NCI-H1436 treated with DMSO at 0.1 percent for 48 hours (cell line): ENCODE measurements at regions not wholly inside any gene's neighbourhood (a gene's known extent, or its start where the extent isn't known, plus 50 kb on each side); places are given as distances from the start of the nearest gene placed in this dataset.

Source experiments
- DNase-seq: peaks from one replicate; lab custom pipeline; 2025; lab: John Stamatoyannopoulos, UW

DNA sequence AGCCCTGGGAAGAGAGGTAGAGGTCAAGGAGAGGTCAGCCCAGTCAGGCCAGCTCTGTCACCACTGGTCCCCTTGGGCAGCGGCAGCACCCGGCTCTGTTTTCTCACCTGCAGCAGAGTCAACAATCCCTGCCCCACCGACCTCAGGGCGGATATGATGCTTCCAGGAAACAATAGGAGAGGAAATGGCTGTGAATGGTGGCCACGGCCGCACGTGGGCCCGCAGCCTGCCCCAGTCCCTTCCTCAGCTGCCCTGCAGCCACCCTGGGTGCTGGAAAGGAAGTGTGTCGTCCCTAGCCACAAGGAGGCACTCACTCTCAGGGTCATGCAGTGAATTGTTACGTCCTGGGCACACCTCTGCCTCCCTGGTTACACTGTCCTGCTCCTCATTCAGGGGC is 92.5 kb upstream of the ENPP6 start:
- DNase-seq = no peak

DNA sequence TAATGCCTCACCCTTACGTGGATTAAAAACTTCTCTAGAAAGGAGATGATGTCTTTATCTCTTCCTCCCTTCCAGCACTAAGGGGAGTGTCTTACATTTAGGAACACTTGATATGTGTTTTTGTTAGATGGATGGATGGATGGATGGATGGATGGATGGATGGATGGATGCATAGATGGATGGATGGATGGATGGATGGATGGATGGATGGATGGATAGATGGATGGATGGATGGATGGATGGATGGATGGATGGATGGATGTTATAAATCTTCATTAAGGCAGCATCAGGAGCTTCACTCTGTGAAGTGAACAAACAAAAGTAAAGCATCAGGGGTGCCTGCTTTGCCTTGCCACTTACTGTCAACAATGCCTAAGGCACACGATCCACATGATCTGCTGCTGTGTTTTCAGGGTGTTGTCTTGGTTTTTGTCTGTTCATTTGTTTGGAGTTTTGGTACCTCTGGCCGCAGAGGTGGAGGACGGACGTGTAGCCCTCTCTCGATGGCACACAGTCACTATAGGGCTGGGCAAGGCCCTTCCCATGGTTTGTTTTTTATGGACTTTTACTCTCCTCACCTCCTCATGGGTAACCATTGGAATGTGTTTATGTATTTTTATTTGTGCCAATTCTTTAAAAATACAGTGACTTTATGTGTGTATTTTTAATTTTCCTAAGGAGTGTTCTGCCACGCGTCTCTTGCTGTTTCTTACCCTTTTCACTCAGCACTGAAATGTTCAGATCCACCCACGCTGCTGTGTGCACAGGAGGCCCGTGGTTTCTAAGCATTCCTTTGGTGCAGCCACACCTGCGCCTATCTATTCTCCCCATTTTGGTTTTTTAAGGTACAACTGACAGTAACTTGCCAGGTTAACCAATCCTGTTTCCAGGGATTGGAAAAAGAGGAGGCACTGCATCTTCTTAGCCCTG is 91.8 kb upstream of the ENPP6 start:
- no peak for DNase-seq

DNA sequence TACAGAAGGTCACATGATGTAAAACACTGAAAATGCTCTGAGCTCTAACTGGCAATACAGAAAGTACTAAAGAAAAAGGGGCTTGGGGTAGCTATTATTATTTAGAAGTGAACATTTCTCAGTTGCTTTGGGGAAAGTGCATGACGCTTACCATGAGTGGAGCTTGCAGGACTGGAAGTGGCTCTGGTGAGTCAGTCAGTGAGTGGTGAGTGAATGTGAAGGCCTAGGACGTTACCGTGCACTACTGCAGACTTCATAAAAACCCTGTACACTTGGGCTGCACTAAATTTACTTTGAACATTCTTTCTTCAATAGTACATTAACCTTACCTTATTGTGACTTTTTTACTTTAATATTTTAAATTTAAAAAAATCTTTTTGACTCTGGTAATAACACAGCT is 89.3 kb upstream of the ENPP6 start:
- DNase-seq = no peak

DNA sequence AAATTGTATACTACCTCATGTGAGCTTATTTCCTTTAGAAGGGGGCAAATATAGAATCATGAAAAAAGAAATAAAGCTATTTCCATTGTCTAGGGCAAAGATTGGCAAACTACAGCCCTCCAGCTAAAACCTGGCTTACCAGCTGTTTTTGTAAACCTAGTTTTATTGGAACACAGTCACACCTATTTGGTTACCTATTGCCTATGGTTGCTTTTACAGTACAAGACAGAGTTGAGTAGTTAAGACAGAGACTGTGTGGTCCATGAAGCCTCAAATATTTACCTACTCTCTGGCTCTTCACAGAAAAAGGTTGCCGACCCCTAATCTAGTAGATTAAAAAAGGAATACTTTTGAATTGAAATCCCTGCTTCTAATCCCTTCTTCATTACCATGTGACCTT is 88.8 kb upstream of the ENPP6 start:
- no peak for DNase-seq

DNA sequence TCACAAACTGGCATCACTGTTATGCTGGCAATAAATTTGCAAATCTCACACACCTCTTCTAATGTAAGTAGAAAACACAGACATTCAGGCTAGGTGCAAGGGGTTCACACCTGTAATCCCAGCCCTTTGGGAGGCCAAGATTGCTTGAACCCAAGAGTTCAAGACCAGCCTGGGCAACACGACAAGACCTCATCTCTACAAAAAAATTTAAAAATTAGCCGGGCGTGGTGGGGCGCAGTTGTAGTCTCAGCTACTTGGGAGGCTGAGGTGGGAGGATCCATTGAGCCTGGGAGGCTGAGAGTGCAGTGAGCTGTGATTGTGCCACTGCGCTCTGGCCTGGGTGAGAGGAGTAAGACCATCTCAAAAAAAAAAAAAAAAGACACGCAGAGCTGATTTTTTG is 83.1 kb upstream of the ENPP6 start:
- DNase-seq = no peak

DNA sequence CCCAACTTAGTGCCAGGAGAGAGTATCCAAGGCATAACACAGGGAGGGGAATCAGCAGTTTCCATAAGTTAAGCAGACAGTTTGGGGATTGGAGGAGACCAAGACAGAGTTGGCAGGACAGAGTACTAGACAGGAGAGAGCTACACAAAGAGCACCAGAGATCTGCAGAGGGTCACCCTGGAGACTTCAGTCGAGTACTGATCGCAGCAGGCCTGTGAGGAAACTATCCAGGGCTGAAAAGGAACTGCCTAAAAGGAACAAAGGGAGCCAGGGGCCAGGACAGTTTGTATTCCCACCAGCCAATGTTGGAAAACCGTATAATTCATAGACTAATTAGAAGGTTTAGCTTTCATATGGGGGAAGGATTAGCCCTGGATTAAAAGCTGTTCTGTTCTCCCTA is 80.6 kb upstream of the ENPP6 start:
- no peak for DNase-seq

DNA sequence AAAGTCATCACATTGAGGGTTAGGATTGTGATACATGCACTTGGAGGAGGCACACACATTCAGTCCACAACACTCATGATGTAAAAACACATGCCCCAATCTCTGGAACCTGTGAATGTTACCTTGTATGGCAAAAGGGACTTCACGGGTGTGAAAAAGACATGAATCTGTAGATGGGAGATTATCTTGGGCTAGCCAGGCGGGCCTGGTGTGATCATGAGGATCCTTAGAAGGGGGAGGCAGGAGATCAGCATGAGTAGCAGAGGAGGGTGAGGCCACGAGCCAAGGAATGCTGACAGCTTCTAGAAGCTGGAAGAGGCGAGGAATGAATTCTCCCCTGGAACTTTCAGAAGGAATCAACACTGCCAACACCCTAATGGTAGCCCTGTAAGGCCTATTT is 77.5 kb upstream of the ENPP6 start:
- DNase-seq = no peak

DNA sequence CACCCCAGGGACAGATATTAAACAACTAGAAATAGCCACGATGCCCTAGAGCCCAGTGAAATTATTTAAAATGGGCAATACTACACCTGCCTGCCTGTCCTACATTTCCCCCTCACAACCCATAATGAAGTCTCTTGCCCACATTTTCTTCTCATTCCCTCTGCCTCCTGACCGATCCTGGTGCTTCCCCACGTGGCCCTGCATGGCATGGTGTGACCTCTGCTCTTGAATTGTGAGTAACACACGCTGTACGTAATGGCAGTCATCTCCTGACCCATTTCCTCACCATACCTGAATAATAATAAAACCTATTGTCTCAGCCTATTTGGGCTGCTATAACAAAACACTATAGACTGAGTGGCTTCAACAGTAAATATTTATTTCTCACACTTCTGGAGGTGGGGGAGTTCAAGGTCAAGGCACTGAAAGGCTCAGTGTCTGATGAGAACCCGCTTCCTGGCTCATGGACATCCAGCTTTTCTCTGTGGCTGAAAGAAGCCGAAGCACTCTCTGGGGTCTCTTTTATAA is 77.0 kb upstream of the ENPP6 start:
- no peak for DNase-seq

DNA sequence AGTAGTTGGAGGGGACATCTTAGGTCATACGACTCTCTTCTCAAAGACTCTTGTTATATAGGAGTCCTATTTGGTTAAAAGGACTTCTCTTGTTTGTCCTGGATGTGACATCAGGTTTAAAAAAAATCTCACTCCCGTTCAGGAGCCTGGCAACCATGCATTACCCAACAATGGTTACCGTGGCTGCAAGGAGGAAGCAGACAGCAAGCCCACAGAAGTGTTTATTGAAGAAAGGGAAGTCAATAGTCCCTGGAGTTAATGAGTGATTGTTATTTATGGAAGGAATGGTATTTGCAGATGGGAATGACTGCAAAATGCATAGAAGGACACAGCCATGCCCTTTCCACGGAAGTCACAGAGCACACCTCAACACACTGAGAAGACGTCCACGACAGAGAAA is 75.9 kb upstream of the ENPP6 start:
- DNase-seq = no peak

DNA sequence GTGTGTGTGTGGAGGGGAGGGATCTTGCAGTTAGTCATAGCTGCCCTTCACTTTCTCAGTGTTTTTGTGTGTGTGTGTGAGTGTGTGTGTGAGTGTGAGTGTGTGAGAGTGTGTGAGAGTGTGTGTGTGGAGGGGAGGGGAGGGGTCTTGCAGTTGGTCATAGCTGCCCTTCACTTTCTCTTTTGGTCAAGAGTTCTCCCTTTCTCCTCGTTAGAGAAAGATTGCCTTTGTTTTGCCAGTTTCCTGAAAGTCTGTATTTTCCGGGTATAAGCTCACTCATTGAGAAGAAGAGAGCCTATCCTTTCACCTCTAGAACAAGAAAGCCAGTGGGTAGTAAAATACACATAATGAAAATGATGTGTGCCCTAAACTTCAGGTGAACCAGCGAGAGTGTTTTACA is 75.2 kb upstream of the ENPP6 start:
- no peak for DNase-seq

DNA sequence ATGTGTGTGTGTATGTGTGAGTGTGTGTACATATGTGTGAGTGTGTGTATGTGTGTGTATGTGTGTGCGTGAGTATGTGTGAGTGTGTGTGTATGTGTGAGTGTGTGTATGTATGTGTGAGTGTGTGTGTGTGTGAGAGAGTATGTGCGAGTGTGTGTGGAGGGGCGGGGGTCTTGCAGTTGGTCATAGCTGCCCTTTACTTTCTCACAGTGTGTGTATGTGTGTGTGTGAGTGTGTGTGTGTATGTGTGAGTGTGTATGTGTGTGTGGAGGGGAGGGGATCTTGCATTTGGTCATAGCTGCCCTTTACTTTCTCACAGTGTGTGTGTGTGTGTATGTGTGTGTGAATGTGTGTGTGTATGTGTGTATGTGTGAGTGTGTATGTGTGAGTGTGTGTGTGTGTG is 74.8 kb upstream of the ENPP6 start:
- no peak for DNase-seq

DNA sequence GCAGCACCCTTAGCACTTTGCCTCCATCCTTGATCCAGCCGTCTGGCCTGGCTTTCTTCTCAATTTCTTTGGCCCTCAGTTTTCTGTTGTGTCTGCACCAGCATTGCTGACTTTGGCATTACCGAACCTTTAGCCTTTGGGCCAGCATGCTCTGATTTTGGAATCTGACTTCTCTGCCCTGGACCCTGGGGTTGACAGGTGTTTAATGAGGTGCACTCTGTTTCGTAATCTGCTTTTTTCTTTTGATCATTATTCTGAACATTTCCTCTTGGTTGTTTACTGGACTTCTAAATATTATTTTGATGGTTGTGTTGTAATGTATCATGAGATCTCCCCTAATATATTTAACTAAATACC is 71.5 kb upstream of the ENPP6 start:
- DNase-seq = no peak

DNA sequence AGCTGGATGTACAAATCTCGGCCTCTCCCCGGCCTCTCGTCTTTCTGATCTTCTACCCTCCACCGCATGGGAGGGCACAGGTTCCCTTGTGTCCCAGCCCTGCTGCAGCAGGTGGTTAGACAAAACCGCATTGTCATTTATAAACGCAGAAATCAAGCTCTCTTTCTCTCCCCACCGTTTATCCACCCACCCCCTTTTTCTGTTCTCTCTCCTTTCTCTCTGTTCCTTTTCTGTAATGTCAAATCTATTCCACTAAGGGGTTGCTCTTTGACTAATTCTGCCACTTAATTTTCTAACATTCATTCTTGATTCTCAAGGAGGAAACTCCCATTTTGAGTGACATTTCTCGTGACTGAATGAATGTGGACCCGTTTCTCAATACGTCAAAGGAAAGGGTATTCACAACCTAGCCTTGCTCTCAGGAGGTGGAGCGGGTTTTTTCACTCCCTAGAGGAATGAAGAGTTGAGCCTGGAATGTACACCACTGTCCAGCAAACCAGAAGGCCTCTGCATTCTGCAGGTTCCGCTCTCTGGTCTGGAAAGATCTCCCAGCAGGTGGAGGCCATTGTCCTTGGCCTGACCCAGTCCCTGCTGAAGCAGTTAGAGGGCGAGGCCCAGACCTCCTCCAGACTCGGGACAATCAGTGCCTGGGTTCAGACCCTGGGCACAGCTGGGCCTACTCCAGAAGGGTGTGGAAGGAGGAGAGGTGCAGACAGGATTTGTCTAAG is 70.9 kb upstream of the ENPP6 start:
- DNase-seq = no peak

DNA sequence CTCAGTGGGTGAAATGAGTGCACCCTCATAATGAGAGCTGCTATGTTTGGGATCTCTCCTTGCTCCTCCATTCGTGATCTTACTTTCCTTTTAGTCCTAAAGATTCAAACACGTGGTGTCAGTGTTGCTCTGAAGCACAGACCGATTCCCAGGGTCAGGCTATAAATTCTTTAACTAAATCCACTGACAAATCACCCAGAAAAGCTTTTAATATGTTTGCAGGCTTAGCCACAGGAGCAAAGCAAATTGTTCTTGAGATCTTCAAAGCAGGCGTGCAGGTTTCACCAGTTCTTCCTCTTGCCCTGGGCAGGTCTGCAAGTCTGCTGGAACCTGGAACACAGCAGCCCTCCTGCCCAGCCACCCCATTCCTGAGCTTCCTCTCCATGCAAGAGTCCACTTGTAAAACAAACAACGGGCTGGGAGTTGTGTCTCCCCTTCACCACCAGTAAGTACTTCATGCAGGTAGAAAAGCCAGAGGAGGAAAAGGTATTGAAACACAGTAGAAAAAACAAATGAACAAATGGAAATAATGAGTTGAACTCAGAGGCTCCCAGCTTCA is 70.1 kb upstream of the ENPP6 start:
- no peak for DNase-seq

DNA sequence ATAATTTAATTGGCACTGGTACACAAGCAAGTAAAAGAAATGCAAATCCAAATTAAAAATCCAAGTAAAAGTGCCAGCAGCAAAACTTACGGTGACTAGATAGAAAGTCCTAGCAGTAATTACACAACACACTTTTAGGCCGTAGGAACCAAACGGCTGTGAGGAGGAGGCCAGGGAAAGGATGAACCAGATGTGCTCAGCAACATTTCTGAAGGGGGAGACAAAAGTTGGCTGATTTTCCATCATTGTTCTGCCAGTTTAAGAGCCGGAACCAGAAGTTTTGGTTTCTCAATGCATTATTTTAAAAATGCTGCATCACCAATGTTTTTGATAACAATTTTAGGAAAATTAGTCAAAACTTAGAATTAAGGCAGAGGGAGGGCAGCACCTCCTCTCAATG is 68.7 kb upstream of the ENPP6 start:
- no peak for DNase-seq

DNA sequence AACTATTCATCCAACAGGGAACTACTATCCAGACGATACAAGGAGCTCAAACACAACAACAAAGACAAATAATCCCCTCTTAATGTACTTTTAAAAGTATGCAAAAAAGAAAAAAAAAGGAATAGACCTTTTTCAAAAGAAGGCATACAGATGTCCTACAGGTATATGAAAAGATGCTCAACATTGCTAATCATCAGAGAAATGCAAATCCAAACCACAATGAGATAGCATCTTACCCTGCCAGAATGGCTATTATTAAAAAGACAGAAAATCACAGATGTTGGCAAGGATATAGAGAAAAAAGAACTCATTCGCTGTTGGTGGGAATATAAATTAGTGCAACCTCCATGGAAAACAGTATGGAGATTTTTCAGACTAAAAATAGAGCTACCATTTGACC is 67.1 kb upstream of the ENPP6 start:
- no peak for DNase-seq

DNA sequence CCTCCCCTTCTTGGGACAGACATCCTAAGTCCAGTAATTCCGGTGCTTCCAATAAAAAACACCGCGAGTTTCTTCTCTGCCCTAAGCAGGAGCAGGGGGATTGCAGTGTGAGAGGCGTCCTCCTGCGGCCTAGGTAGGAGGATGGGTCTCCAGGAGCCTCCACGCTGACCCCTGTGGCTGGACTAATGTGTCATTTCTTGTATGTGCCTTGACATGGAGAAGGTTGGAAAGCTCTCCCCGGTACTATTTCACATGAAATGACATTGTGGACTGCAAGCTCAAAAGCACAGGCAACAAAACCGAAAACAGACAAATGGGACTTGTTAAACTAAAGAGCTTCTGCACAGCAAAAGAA is 66.6 kb upstream of the ENPP6 start:
- DNase-seq = no peak

DNA sequence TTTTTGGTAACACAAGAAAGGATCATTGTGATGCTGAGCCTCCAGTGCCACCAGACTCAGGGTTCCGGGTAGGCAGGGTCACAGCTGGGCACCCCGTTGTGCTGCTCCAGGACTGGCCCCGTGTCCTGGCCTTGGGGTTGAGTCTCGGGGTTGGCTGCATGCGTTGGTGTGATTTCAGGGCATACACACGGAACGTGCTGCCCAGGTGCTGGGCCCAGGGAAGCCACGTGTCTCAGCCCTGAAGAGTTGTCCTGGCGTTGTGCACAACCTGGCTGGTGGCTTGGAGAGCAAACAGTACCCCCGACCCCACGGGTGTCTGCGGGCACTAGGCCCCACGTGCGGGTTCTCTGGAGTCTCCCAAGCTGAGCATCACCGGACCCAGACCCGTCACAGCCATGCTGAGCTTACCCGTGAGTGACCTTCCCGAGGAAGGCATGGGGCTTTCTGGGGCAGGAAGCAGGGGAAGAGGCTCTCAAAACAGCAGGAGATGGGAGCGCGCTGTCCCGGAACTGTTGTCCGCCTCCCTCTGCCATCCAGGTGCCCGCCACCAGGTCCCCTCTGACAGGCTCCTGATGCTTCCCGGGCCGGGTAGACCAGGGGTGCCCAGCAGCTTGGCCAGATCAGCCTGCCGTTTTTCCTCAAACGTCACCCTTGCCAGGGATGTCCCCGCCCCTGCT is 66.1 kb upstream of the ENPP6 start:
- DNase-seq = no peak

DNA sequence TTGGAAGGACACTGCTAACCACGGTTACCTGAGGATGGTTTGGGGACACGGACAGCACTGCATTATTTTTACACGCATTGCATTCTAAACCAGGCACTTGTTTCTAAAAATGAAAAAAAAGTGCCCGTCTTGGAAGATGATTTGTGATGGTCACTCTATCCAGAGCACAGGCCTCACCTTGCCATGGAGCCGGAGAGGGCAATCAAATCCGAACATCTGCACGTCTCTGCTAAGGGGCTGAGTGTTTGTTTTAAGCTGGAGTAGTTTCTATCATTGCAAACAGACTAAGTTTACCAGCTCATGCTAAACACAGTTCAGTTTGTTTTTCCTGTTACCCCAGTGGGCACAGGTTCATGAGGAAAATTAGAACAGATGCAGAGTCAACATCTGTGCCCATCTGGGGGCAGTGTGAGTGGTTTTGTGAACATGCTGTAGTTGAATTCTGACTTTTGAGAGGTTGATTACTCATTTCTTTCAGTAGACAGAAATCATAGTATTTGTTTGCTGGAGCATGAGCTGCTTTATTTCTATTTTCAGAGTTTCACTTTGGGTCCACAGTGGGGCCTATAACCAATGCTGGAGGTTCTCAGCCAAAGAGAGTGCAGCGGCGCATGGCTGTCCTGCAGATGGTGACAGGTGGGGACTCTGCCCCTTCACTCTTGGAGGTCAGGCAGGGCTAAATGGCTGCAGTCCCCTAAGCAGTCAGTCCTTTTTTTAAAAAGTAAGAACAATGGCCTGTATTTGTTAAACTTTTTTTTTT is 65.4 kb upstream of the ENPP6 start:
- no peak for DNase-seq

DNA sequence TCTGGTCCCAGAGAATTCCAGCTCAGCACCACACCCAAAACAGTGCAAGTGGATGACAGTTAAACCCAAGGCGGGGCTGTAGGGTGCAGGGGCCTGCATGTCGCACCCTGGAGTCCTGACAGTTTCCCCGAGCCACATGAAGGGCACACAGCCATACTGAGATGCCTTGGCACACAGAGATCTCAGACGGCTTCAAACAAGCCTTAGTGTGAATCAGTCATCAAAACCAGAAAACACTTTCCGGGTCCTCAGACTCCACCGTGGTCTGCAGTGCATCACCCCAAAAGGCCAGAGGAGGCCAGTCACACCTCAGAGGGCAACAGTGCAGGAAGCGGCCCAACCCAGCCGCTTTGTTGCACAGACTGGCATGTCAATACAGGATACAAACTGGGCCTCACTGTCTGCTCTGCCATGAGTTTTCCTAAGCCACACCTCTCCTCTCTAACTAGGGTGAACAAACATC is 64.6 kb upstream of the ENPP6 start:
- no peak for DNase-seq

DNA sequence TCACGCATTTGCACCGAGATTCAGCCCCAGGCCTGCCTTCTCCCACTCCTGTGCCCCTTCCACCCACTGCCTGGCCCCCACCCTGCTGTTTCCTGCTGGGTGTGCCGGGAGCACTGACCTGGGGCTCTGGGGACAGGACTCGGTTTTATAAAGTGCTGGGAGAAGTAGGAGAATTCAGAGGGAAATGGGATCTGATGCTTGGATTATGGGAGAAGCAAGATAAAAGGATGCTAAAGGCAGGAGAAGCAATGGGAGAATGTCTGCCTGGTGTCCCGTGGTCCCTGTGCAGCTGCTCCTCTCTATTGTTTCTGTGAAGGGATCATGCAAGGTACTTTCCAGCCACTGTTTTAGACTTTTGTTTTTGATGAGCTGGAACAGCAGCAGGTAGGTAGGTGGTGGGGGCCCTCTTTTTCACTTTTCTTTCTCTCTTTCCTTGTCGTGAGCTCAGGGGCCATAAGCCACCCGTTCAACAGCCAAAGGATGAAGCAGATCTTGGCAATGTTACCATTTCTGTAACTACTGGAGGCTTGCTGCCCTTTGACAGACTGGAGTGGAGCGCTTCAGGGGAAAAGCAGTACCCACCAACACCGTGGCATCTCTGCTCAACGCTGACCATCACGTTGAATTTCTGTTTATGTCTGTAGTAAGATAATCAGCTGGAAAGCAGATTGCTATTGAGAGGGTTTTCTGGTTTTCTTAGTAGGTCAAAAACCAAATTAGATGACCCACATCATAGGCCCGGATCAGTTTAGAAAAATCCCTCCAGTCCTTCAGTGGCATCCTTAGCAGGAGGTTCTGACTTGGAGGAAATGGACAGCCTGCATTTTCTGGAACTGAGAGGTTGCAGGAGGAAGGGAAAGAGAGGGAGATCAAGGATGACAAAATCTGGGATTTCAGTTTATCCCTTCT is 63.8 kb upstream of the ENPP6 start:
- no peak for DNase-seq
